Hepatocyte (in vitro differentiated cells): ENCODE measurements at regions not wholly inside any gene's neighbourhood (a gene's known extent, or its start where the extent isn't known, plus 50 kb on each side); places are given as distances from the start of the nearest gene placed in this dataset.

Experiments used
- DNase-seq: peaks from one replicate; pipeline ENCODE4 v3.0.0-alpha.2; 2016; ENCODE audit warnings: low spot score
- H2AFZ ChIP-seq: fragments of 200-600 bp; sonication (generic); 2 replicates; pipeline ENCODE4 v1.6.0; 2016; ENCODE audit warnings: antibody characterized with exemption, mild to moderate bottlenecking
- H3K27ac ChIP-seq: fragments of 200-600 bp; sonication (generic); 2 replicates; pipeline ENCODE4 v1.5.1; 2016; ENCODE audit warnings: mild to moderate bottlenecking
- H3K27me3 ChIP-seq: fragments of 200-600 bp; sonication (generic); 2 replicates; pipeline ENCODE4 v1.6.1; 2016
- H3K36me3 ChIP-seq: fragments of 200-600 bp; sonication (generic); replicated peaks from 2 replicates; pipeline ENCODE4 v1.5.1; 2016; ENCODE audit warnings: low read depth; ENCODE audit not compliant: insufficient read depth
- H3K4me1 ChIP-seq: fragments of 200-600 bp; sonication (generic); 2 replicates; pipeline ENCODE4 v1.5.1; 2016; ENCODE audit warnings: mild to moderate bottlenecking, moderate library complexity; ENCODE audit not compliant: insufficient read depth
- H3K4me2 ChIP-seq: fragments of 200-600 bp; sonication (generic); 2 replicates; pipeline ENCODE4 v1.6.0; 2016
- H3K4me3 ChIP-seq: fragments of 200-600 bp; sonication (generic); 2 replicates; pipeline ENCODE4 v1.5.1; 2016; ENCODE audit warnings: mild to moderate bottlenecking
- H3K79me2 ChIP-seq: fragments of 200-600 bp; sonication (generic); 2 replicates; pipeline ENCODE4 v1.6.0; 2017; ENCODE audit warnings: mild to moderate bottlenecking
- H3K9me2 ChIP-seq: fragments of 200-600 bp; sonication (generic); replicated peaks from 2 replicates; pipeline ENCODE4 v1.6.0; 2017; ENCODE audit warnings: mild to moderate bottlenecking; ENCODE audit not compliant: insufficient read depth
- H3K9me3 ChIP-seq: fragments of 200-600 bp; sonication (generic); 2 replicates; pipeline ENCODE4 v1.5.1; 2016; ENCODE audit warnings: low read depth, mild to moderate bottlenecking
- H4K20me1 ChIP-seq: fragments of 200-600 bp; sonication (generic); 2 replicates; pipeline ENCODE4 v1.6.0; 2016; ENCODE audit warnings: mild to moderate bottlenecking; ENCODE audit not compliant: insufficient read depth, poor library complexity, severe bottlenecking
- CTCF ChIP-seq: fragments of 200-600 bp; sonication (generic); IDR thresholded peaks from 2 replicates; pipeline ENCODE4 v1.5.1; 2016; ENCODE audit warnings: antibody characterized with exemption, mild to moderate bottlenecking; ENCODE audit not compliant: poor library complexity
- EZH2 ChIP-seq: fragments of 200-600 bp; sonication (generic); IDR thresholded peaks from 2 replicates; pipeline ENCODE4 v1.6.1; 2016; ENCODE audit warnings: antibody characterized with exemption, mild to moderate bottlenecking, borderline replicate concordance
- EZH2phosphoT487 ChIP-seq: fragments of 200-600 bp; sonication (generic); IDR thresholded peaks from one replicate; pipeline ENCODE4 v1.6.1; 2018; ENCODE audit warnings: antibody characterized with exemption, mild to moderate bottlenecking, low read depth, moderate library complexity; ENCODE audit not compliant: unreplicated experiment, severe bottlenecking
- WGBS: methylation state at CpG from one replicate; pipeline ENCODE4 v1.1.6; 2016; ENCODE audit warnings: low lambda C conversion rate; ENCODE audit errors: missing lambda C conversion rate; 5-methylcytosine and 5-hydroxymethylcytosine counted together

- Histone ChIP-seq H3K27me3 (no peaks in the 10 kb centered on the region), H3K79me2 (no peaks in the 10 kb centered on the region), H3K9me3 (no peaks in the 10 kb centered on the region), H3K4me2 (no peak overlapping the region), H3K9me2 (no peaks in the 10 kb centered on the region), H4K20me1 (no peaks in the 10 kb centered on the region), H2AFZ (no peak overlapping the region), H3K36me3 (no peaks in the 10 kb centered on the region), H3K4me3 (no peak overlapping the region), H3K4me1 (peaks cover 25% of the 10 kb centered on the region), H3K27ac (no peak overlapping the region)
- TF ChIP-seq EZH2phosphoT487 (no peak), CTCF (no peak), EZH2 (no peak)
- 52% methylated on average over 1 of the region's 1 CpG for WGBS
- DNase-seq = no peak
These were observed 159.8 kb downstream of the SPATA31D1 start for GRCh38 chr9:82148426-82148810.

GRCh38 chr9:82148901-82149461 lies 160.4 kb downstream of the SPATA31D1 start:
- peak overlapping the region; percentile 7 for H3K4me2 ChIP-seq
- no peak overlapping the region for H2AFZ ChIP-seq
- H3K9me2 ChIP-seq = no peaks in the 10 kb centered on the region
- H3K79me2 ChIP-seq = no peaks in the 10 kb centered on the region
- no peaks in the 10 kb centered on the region for H4K20me1 ChIP-seq
- no peak for TF ChIP-seq EZH2
- no peak for TF ChIP-seq EZH2phosphoT487
- no peak for TF ChIP-seq CTCF
- no peak overlapping the region for H3K4me3 ChIP-seq
- no peaks in the 10 kb centered on the region for H3K36me3 ChIP-seq
- H3K9me3 ChIP-seq = no peaks in the 10 kb centered on the region
- no peaks in the 10 kb centered on the region for H3K27me3 ChIP-seq
- H3K4me1 ChIP-seq = peaks cover 25% of the 10 kb centered on the region
- H3K27ac ChIP-seq = peak overlapping the region; percentile 33
- peak; percentile 12 for DNase-seq
- 32% methylated on average over 8 of the region's 8 CpGs for WGBS

DNA sequence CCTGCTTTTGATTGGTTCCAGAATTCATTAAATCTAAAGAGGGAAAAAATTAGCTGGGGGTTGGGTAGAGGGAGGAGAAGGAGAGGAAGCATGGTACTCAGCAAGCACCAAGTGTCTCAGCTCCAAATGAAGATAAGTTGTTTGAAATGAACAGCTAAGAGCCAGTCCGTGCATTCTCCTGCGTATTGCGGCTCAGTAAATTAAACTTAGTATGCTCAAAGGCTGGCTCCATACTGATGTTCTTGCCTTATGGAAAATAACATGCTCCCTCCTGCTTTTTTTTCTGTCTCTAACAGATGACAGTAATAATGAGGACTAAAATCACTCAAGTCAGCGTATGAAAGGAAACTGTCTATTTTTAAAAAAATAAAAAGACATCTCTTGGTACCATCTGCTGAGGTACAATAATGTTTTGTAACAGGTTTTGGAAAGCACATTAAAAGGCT lies 161.0 kb downstream of the SPATA31D1 start:
- H3K27me3 ChIP-seq = no peaks in the 10 kb centered on the region
- no peak for TF ChIP-seq EZH2phosphoT487
- no peak for TF ChIP-seq CTCF
- TF ChIP-seq EZH2 = no peak
- no peaks in the 10 kb centered on the region for H3K36me3 ChIP-seq
- H3K4me1 ChIP-seq = peaks cover 25% of the 10 kb centered on the region
- H3K79me2 ChIP-seq = no peaks in the 10 kb centered on the region
- no peak for DNase-seq
- H3K4me2 ChIP-seq = peak overlapping the region; percentile 7
- peak overlapping the region; percentile 33 for H3K27ac ChIP-seq
- H3K4me3 ChIP-seq = no peak overlapping the region
- H4K20me1 ChIP-seq = no peaks in the 10 kb centered on the region
- no peaks in the 10 kb centered on the region for H3K9me2 ChIP-seq
- H2AFZ ChIP-seq = no peak overlapping the region
- H3K9me3 ChIP-seq = no peaks in the 10 kb centered on the region
- 42% methylated on average over 4 of the region's 4 CpGs for WGBS

DNA sequence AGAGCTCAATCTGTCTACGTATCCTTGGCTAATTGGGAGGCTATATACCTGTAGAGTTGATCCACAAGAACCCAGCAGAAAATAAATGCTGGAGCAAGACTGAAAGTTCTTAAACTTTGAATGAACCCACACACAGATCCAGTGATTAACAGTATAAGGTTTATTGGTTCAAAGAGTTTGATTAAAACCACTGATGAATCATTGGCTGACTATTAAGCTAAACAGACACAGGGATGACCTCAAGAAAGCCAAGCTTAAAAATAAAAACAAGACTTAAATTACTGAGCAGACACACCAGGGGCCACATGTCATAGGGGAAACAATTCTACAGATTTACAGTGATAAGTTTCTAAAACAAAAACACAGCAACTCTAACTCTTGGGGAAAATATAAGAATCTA lies 163.6 kb downstream of the SPATA31D1 start:
- no peak overlapping the region for H3K4me2 ChIP-seq

More for the DNA sequence above, 163.6 kb downstream of the SPATA31D1 start:
- 83% methylated on average over 1 of the region's 1 CpG for WGBS
- DNase-seq = no peak
- H3K27ac ChIP-seq = no peak overlapping the region
- no peak overlapping the region for H2AFZ ChIP-seq
- no peaks in the 10 kb centered on the region for H3K79me2 ChIP-seq
- TF ChIP-seq EZH2 (no peak), CTCF (no peak), EZH2phosphoT487 (no peak)
- no peaks in the 10 kb centered on the region for H3K9me2 ChIP-seq
- no peaks in the 10 kb centered on the region for H4K20me1 ChIP-seq
- no peaks in the 10 kb centered on the region for H3K27me3 ChIP-seq
- H3K9me3 ChIP-seq = no peaks in the 10 kb centered on the region
- H3K4me3 ChIP-seq = no peak overlapping the region
- H3K4me1 ChIP-seq = peaks cover 25% of the 10 kb centered on the region
- H3K36me3 ChIP-seq = no peaks in the 10 kb centered on the region
